Neural cell (in vitro differentiated cells): ENCODE measurements at regions not wholly inside any gene's neighbourhood (a gene's known extent, or its start where the extent isn't known, plus 50 kb on each side); places are given as distances from the start of the nearest gene placed in this dataset.

ENCODE experiments used
- H2AFZ ChIP-seq: fragments of 200-600, 300-800 bp; sonication (generic), shearing (Covaris generic); 2 replicates; pipeline ENCODE4 v1.6.0; 2014; ENCODE audit warnings: low read depth, mild to moderate bottlenecking, antibody characterized with exemption, low read length, moderate library complexity
- H3F3A ChIP-seq: fragments of 200-600 bp; shearing (Covaris generic); 2 replicates; pipeline ENCODE4 v1.6.1; 2016; ENCODE audit warnings: mild to moderate bottlenecking, moderate library complexity, mixed read lengths, antibody characterized with exemption, low read length; ENCODE audit not compliant: insufficient read depth, poor library complexity, severe bottlenecking
- H3K27ac ChIP-seq: fragments of 200-600, 300-800 bp; sonication (generic), shearing (Covaris generic); 2 replicates; pipeline ENCODE4 v1.5.1; 2014; ENCODE audit warnings: mild to moderate bottlenecking, low read length, moderate library complexity
- H3K27me3 ChIP-seq: fragments of 300-800, 200-600 bp; sonication (generic), shearing (Covaris generic); 2 replicates; pipeline ENCODE4 v1.6.0; 2014; ENCODE audit warnings: mild to moderate bottlenecking, low read depth, low read length, moderate library complexity; ENCODE audit not compliant: insufficient read depth
- H3K36me3 ChIP-seq: fragments of 300-800, 200-600 bp; sonication (generic), shearing (Covaris generic); 2 replicates; pipeline ENCODE4 v1.5.1; 2014; ENCODE audit warnings: mild to moderate bottlenecking, antibody characterized with exemption, low read length, moderate library complexity; ENCODE audit not compliant: insufficient read depth
- H3K4me2 ChIP-seq: fragments of 300-800, 200-600 bp; sonication (generic), shearing (Covaris generic); 2 replicates; pipeline ENCODE4 v1.6.0; 2014; ENCODE audit warnings: mild to moderate bottlenecking, low read length
- H3K4me3 ChIP-seq: fragments of 300-800, 200-600 bp; sonication (generic), shearing (Covaris generic); 2 replicates; pipeline ENCODE4 v1.5.1; 2014; ENCODE audit warnings: mild to moderate bottlenecking, low read length, moderate library complexity
- H3K79me2 ChIP-seq: fragments of 200-600 bp; shearing (Covaris generic); replicated peaks from 2 replicates; pipeline ENCODE4 v1.6.0; 2014; ENCODE audit warnings: mild to moderate bottlenecking, low read length, moderate library complexity; ENCODE audit not compliant: insufficient read depth
- H3K9ac ChIP-seq: fragments of 300-800, 200-600 bp; sonication (generic), shearing (Covaris generic); 2 replicates; pipeline ENCODE4 v1.6.1; 2016; ENCODE audit warnings: mild to moderate bottlenecking, low read length, mixed read lengths
- H3K9me2 ChIP-seq: fragments of 200-600 bp; shearing (Covaris generic); 2 replicates; pipeline ENCODE4 v1.6.1; 2016; ENCODE audit warnings: mild to moderate bottlenecking, low read length, mixed read lengths; ENCODE audit not compliant: insufficient read depth
- H3K9me3 ChIP-seq: fragments of 200-600, 300-800 bp; sonication (generic), shearing (Covaris generic); 2 replicates; pipeline ENCODE4 v1.6.1; 2016; ENCODE audit warnings: mild to moderate bottlenecking, mixed run types, low read length, moderate library complexity, mixed read lengths
- H4K20me1 ChIP-seq: fragments of 200-600 bp; shearing (Covaris generic); 2 replicates; pipeline ENCODE4 v1.6.1; 2016; ENCODE audit warnings: mild to moderate bottlenecking, mixed run types; ENCODE audit not compliant: insufficient read depth
- CTCF ChIP-seq: fragments of 450-650 bp; IDR thresholded peaks from 2 replicates; pipeline ENCODE4 v1.5.1; 2014; ENCODE audit warnings: antibody characterized with exemption, mild to moderate bottlenecking, moderate library complexity; ENCODE audit not compliant: poor library complexity, severe bottlenecking
- EP300 ChIP-seq: fragments of 450-650 bp; conservative IDR thresholded peaks from 2 replicates; pipeline ENCODE4 v1.6.1; 2014; ENCODE audit warnings: antibody characterized with exemption, mild to moderate bottlenecking, moderate library complexity; ENCODE audit not compliant: poor library complexity, severe bottlenecking
- EZH2 ChIP-seq: fragments of 200-600, 300-800 bp; shearing (Covaris generic), sonication (generic); IDR thresholded peaks from 2 replicates; pipeline ENCODE4 v1.6.1; 2014; ENCODE audit warnings: antibody characterized with exemption, low read length, borderline replicate concordance, mild to moderate bottlenecking; ENCODE audit not compliant: insufficient read depth, poor library complexity, severe bottlenecking
- MXI1 ChIP-seq: fragments of 450-650 bp; conservative IDR thresholded peaks from 2 replicates; pipeline ENCODE4 v1.6.1; 2014; ENCODE audit warnings: antibody characterized with exemption, mild to moderate bottlenecking; ENCODE audit not compliant: poor library complexity, severe bottlenecking
- POLR2AphosphoS5 ChIP-seq: IDR thresholded peaks from 2 replicates; pipeline ENCODE4 v1.6.1; 2012
- RAD21 ChIP-seq: fragments of 450-650 bp; conservative IDR thresholded peaks from 2 replicates; pipeline ENCODE4 v1.6.1; 2014; ENCODE audit warnings: antibody characterized with exemption, mild to moderate bottlenecking, moderate library complexity
- REST ChIP-seq: IDR thresholded peaks from 2 replicates; pipeline ENCODE4 v1.6.1; 2012; ENCODE audit warnings: borderline replicate concordance
- SMC3 ChIP-seq: fragments of 450-650 bp; conservative IDR thresholded peaks from 2 replicates; pipeline ENCODE4 v1.6.1; 2014; ENCODE audit warnings: antibody characterized with exemption, mild to moderate bottlenecking, moderate library complexity; ENCODE audit not compliant: poor library complexity
- TAF1 ChIP-seq: IDR thresholded peaks from 2 replicates; pipeline ENCODE4 v1.6.1; 2012; ENCODE audit warnings: low read depth

- Histone ChIP-seq H3K9me2 (no peaks in the 10 kb centered on the region), H3K36me3 (no peaks in the 10 kb centered on the region), H2AFZ (no peak overlapping the region), H3K9me3 (no peaks in the 10 kb centered on the region), H3K4me2 (no peak overlapping the region), H4K20me1 (no peaks in the 10 kb centered on the region), H3K79me2 (no peaks in the 10 kb centered on the region), H3K27me3 (no peaks in the 10 kb centered on the region), H3K4me3 (no peak overlapping the region), H3K27ac (no peak overlapping the region), H3F3A (no peaks in the 10 kb centered on the region), H3K9ac (no peak overlapping the region)
- no peak for TF ChIP-seq CTCF
- TF ChIP-seq REST: no peak
- no peak for TF ChIP-seq MXI1
- no peak for TF ChIP-seq EP300
- no peak for TF ChIP-seq SMC3
- TF ChIP-seq RAD21: no peak
- no peak for TF ChIP-seq EZH2
- TF ChIP-seq POLR2AphosphoS5: no peak
These were observed 92.7 kb downstream of the KIF4B start for GRCh38 chr5:155106221-155106620.

GRCh38 chr5:155113888-155114287, 100.3 kb downstream of the KIF4B start:
- Histone ChIP-seq H3K36me3 (no peaks in the 10 kb centered on the region), H3F3A (no peaks in the 10 kb centered on the region), H2AFZ (no peak overlapping the region), H3K4me3 (no peak overlapping the region), H3K4me2 (no peak overlapping the region), H3K9ac (no peak overlapping the region), H3K27me3 (no peaks in the 10 kb centered on the region), H3K9me3 (no peaks in the 10 kb centered on the region), H3K27ac (no peak overlapping the region), H3K9me2 (no peaks in the 10 kb centered on the region), H3K79me2 (no peaks in the 10 kb centered on the region), H4K20me1 (no peaks in the 10 kb centered on the region)
- no peak for TF ChIP-seq TAF1
- no peak for TF ChIP-seq MXI1
- no peak for TF ChIP-seq SMC3
- TF ChIP-seq REST: no peak
- no peak for TF ChIP-seq RAD21
- TF ChIP-seq CTCF: no peak
- no peak for TF ChIP-seq EZH2
- TF ChIP-seq POLR2AphosphoS5: no peak
- no peak for TF ChIP-seq EP300
